GM23338 (cell line): ENCODE measurements at regions not wholly inside any gene's neighbourhood (a gene's known extent, or its start where the extent isn't known, plus 50 kb on each side); places are given as distances from the start of the nearest gene placed in this dataset.

Experiments
- EZH2 ChIP-seq: fragments of 200-600 bp; sonication (generic); IDR thresholded peaks from one replicate; pipeline ENCODE4 v1.8.0; 2017; ENCODE audit warnings: antibody characterized with exemption, mild to moderate bottlenecking, low read depth; ENCODE audit not compliant: unreplicated experiment
- STAT1 ChIP-seq: IDR thresholded peaks from one replicate; pipeline ENCODE4 v1.6.1; 2016; ENCODE audit warnings: antibody characterized with exemption; ENCODE audit not compliant: unreplicated experiment
- TF ChIP-seq, protein P1 (sequence below), 2 experiments: fragments of 200-600 bp in 1 of 2; sonication (generic) in 1 of 2; conservative IDR thresholded peaks; 2 replicates each; pipeline versions ENCODE4 v1.5.1 to v1.6.1; 2016 to 2017; ENCODE audit warnings: antibody characterized with exemption in 2 of 2, low read depth in 2 of 2, mild to moderate bottlenecking in 2 of 2, moderate library complexity in 1 of 2
- TF ChIP-seq, protein P2 (sequence below): IDR thresholded peaks from one replicate; pipeline ENCODE4 v1.6.1; 2018; ENCODE audit warnings: antibody characterized with exemption; ENCODE audit not compliant: unreplicated experiment

DNA sequence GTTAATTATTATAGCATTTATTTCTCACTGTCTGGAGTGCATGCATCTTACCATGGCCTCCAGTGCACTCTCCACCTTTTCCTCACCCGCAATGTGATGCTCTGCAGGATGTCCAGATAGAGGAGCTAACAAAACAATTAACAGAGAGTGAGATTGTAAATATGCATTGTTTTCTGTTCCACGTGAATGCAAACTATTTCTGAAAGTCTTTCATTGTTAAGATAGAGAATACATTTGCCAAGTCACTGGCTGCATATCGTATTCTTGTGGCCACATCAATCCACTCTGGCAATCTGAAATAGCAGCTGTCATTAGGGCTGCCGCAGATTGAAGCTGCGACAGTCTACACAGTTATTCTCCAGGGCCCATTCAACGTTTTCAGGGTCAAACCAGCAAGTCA, 143.8 kb downstream of the DUSP10 start:
- TF ChIP-seq, protein P1, sequence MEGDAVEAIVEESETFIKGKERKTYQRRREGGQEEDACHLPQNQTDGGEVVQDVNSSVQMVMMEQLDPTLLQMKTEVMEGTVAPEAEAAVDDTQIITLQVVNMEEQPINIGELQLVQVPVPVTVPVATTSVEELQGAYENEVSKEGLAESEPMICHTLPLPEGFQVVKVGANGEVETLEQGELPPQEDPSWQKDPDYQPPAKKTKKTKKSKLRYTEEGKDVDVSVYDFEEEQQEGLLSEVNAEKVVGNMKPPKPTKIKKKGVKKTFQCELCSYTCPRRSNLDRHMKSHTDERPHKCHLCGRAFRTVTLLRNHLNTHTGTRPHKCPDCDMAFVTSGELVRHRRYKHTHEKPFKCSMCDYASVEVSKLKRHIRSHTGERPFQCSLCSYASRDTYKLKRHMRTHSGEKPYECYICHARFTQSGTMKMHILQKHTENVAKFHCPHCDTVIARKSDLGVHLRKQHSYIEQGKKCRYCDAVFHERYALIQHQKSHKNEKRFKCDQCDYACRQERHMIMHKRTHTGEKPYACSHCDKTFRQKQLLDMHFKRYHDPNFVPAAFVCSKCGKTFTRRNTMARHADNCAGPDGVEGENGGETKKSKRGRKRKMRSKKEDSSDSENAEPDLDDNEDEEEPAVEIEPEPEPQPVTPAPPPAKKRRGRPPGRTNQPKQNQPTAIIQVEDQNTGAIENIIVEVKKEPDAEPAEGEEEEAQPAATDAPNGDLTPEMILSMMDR (conservative IDR thresholded peaks at IDR 0.05; ENCODE audit: low read depth in 2 of 2) = no peak
- TF ChIP-seq, protein P2, sequence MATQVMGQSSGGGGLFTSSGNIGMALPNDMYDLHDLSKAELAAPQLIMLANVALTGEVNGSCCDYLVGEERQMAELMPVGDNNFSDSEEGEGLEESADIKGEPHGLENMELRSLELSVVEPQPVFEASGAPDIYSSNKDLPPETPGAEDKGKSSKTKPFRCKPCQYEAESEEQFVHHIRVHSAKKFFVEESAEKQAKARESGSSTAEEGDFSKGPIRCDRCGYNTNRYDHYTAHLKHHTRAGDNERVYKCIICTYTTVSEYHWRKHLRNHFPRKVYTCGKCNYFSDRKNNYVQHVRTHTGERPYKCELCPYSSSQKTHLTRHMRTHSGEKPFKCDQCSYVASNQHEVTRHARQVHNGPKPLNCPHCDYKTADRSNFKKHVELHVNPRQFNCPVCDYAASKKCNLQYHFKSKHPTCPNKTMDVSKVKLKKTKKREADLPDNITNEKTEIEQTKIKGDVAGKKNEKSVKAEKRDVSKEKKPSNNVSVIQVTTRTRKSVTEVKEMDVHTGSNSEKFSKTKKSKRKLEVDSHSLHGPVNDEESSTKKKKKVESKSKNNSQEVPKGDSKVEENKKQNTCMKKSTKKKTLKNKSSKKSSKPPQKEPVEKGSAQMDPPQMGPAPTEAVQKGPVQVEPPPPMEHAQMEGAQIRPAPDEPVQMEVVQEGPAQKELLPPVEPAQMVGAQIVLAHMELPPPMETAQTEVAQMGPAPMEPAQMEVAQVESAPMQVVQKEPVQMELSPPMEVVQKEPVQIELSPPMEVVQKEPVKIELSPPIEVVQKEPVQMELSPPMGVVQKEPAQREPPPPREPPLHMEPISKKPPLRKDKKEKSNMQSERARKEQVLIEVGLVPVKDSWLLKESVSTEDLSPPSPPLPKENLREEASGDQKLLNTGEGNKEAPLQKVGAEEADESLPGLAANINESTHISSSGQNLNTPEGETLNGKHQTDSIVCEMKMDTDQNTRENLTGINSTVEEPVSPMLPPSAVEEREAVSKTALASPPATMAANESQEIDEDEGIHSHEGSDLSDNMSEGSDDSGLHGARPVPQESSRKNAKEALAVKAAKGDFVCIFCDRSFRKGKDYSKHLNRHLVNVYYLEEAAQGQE = no peak
- no peak for TF ChIP-seq STAT1
- TF ChIP-seq EZH2 = no peak
